ENCODE measurements at regions not wholly inside any gene's neighbourhood (a gene's known extent, or its start where the extent isn't known, plus 50 kb on each side); places are given as distances from the start of the nearest gene placed in this dataset.

- H3K4me3 ChIP-seq (ENCODE audit: control insufficient read depth in 1 of 7, extremely low read depth in 1 of 7, insufficient read depth in 4 of 7, low read depth in 2 of 7, low read length in 6 of 7), result no peak overlapping the region
- peaks cover 7 to 54% (median 14%) of the 10 kb centered on the region in 5 experiments for H3K27me3 ChIP-seq (replicated peaks in 2 of 5; ENCODE audit: control insufficient read depth in 4 of 5, insufficient read depth in 5 of 5, low read length in 4 of 5)
- peaks cover 0 to 12% (median 6%) of the 10 kb centered on the region in 5 experiments for H3K9me3 ChIP-seq (ENCODE audit: control extremely low read depth in 1 of 5, control insufficient read depth in 4 of 5, insufficient read depth in 2 of 5, low read depth in 1 of 5, low read length in 4 of 5)
- H3K27ac ChIP-seq (ENCODE audit: insufficient read depth in 1 of 2, low read depth in 1 of 2, low read length in 2 of 2, poor library complexity in 1 of 2, severe bottlenecking in 2 of 2), result no peak overlapping the region
- no CpG with 5 or more reads among the region's 3 CpGs for WGBS (ENCODE audit: insufficient coverage)
- H3K36me3 ChIP-seq (ENCODE audit: control insufficient read depth in 4 of 4, insufficient read depth in 4 of 4, low read length in 3 of 4), result no peaks in the 10 kb centered on the region
- DNase-seq, result no peak
- H3K4me1 ChIP-seq (ENCODE audit: control extremely low read depth in 1 of 4, control insufficient read depth in 4 of 4, insufficient read depth in 4 of 4, low read length in 3 of 4), result no peaks in the 10 kb centered on the region
- ChIA-PET CTCF (no interaction called here), POLR2A (no interaction called here)
These were observed 191.0 kb upstream of the S1PR3 start for GRCh38 chr9:88800329-88800682.

GRCh38 chr9:88801214-88801796 lies 190.0 kb upstream of the S1PR3 start:
- H3K27me3 ChIP-seq (replicated peaks in 2 of 5; ENCODE audit: control insufficient read depth in 4 of 5, insufficient read depth in 5 of 5, low read length in 4 of 5), result peaks cover 7 to 54% (median 14%) of the 10 kb centered on the region in 5 experiments
- H3K36me3 ChIP-seq (ENCODE audit: control insufficient read depth in 4 of 4, insufficient read depth in 4 of 4, low read length in 3 of 4), result no peaks in the 10 kb centered on the region
- H3K4me3 ChIP-seq (ENCODE audit: control insufficient read depth in 1 of 7, extremely low read depth in 1 of 7, insufficient read depth in 4 of 7, low read depth in 2 of 7, low read length in 6 of 7), result no peak overlapping the region
- H3K27ac ChIP-seq (ENCODE audit: insufficient read depth in 1 of 2, low read depth in 1 of 2, low read length in 2 of 2, poor library complexity in 1 of 2, severe bottlenecking in 2 of 2), result no peak overlapping the region
- ChIA-PET POLR2A (no interaction called here), CTCF (no interaction called here)
- H3K9me3 ChIP-seq (ENCODE audit: control extremely low read depth in 1 of 5, control insufficient read depth in 4 of 5, insufficient read depth in 2 of 5, low read depth in 1 of 5, low read length in 4 of 5), result peaks cover 0 to 10% (median 4%) of the 10 kb centered on the region in 5 experiments
- no peaks in the 10 kb centered on the region for H3K4me1 ChIP-seq (ENCODE audit: control extremely low read depth in 1 of 4, control insufficient read depth in 4 of 4, insufficient read depth in 4 of 4, low read length in 3 of 4)
- DNase-seq, result no peak
- WGBS (ENCODE audit: insufficient coverage), result 89% methylated on average over 1 of the region's 2 CpGs

- Histone ChIP-seq H3K36me3 (ENCODE audit: control insufficient read depth in 4 of 4, insufficient read depth in 4 of 4, low read length in 3 of 4) (no peaks in the 10 kb centered on the region), H3K4me3 (ENCODE audit: control insufficient read depth in 1 of 7, extremely low read depth in 1 of 7, insufficient read depth in 4 of 7, low read depth in 2 of 7, low read length in 6 of 7) (no peak overlapping the region), H3K9me3 (ENCODE audit: control extremely low read depth in 1 of 5, control insufficient read depth in 4 of 5, insufficient read depth in 2 of 5, low read depth in 1 of 5, low read length in 4 of 5) (peaks cover 0 to 8% (median 2%) of the 10 kb centered on the region in 5 experiments), H3K4me1 (ENCODE audit: control extremely low read depth in 1 of 4, control insufficient read depth in 4 of 4, insufficient read depth in 4 of 4, low read length in 3 of 4) (no peaks in the 10 kb centered on the region), H3K27me3 (replicated peaks in 2 of 5; ENCODE audit: control insufficient read depth in 4 of 5, insufficient read depth in 5 of 5, low read length in 4 of 5) (peaks cover 7 to 64% (median 17%) of the 10 kb centered on the region in 5 experiments), H3K27ac (ENCODE audit: insufficient read depth in 1 of 2, low read depth in 1 of 2, low read length in 2 of 2, poor library complexity in 1 of 2, severe bottlenecking in 2 of 2) (no peak overlapping the region)
- ChIA-PET POLR2A (no interaction called here), CTCF (interaction anchor here (1.0 kb wide), 1 partner anchor 66 kb away, joined by 3 read pairs; no protein-coding TSS in a partner anchor)
- DNase-seq, result no peak
- WGBS (ENCODE audit: insufficient coverage), result 98% methylated on average over 4 of the region's 5 CpGs
These were observed 188.7 kb upstream of the S1PR3 start for GRCh38 chr9:88802533-88802932.

GRCh38 chr9:88803546-88804253 lies 187.6 kb upstream of the S1PR3 start:
- H3K27ac ChIP-seq (ENCODE audit: insufficient read depth in 1 of 2, low read depth in 1 of 2, low read length in 2 of 2, poor library complexity in 1 of 2, severe bottlenecking in 2 of 2), result no peak overlapping the region
- no peaks in the 10 kb centered on the region for H3K4me1 ChIP-seq (ENCODE audit: control extremely low read depth in 1 of 4, control insufficient read depth in 4 of 4, insufficient read depth in 4 of 4, low read length in 3 of 4)
- peaks cover 0 to 4% (median 2%) of the 10 kb centered on the region in 5 experiments for H3K9me3 ChIP-seq (ENCODE audit: control extremely low read depth in 1 of 5, control insufficient read depth in 4 of 5, insufficient read depth in 2 of 5, low read depth in 1 of 5, low read length in 4 of 5)
- ChIA-PET CTCF (interaction anchor here (1.0 kb wide), 1 partner anchor 67 kb away, joined by 3 read pairs; no protein-coding TSS in a partner anchor), POLR2A (no interaction called here)
- no peaks in the 10 kb centered on the region for H3K36me3 ChIP-seq (ENCODE audit: control insufficient read depth in 4 of 4, insufficient read depth in 4 of 4, low read length in 3 of 4)
- no peak for DNase-seq
- H3K27me3 ChIP-seq (replicated peaks in 2 of 5; ENCODE audit: control insufficient read depth in 4 of 5, insufficient read depth in 5 of 5, low read length in 4 of 5), result peaks cover 7 to 70% (median 17%) of the 10 kb centered on the region in 5 experiments
- 82% methylated on average over 3 of the region's 4 CpGs for WGBS (ENCODE audit: insufficient coverage)
- H3K4me3 ChIP-seq (ENCODE audit: control insufficient read depth in 1 of 7, extremely low read depth in 1 of 7, insufficient read depth in 4 of 7, low read depth in 2 of 7, low read length in 6 of 7), result no peak overlapping the region

GRCh38 chr9:88804254-88804596 lies 187.0 kb upstream of the S1PR3 start:
- Histone ChIP-seq H3K4me3 (ENCODE audit: control insufficient read depth in 1 of 7, extremely low read depth in 1 of 7, insufficient read depth in 4 of 7, low read depth in 2 of 7, low read length in 6 of 7) (no peak overlapping the region), H3K4me1 (ENCODE audit: control extremely low read depth in 1 of 4, control insufficient read depth in 4 of 4, insufficient read depth in 4 of 4, low read length in 3 of 4) (no peaks in the 10 kb centered on the region), H3K27me3 (replicated peaks in 2 of 5; ENCODE audit: control insufficient read depth in 4 of 5, insufficient read depth in 5 of 5, low read length in 4 of 5) (peaks cover 7 to 75% (median 17%) of the 10 kb centered on the region in 5 experiments), H3K9me3 (ENCODE audit: control extremely low read depth in 1 of 5, control insufficient read depth in 4 of 5, insufficient read depth in 2 of 5, low read depth in 1 of 5, low read length in 4 of 5) (peaks cover 0 to 4% (median 2%) of the 10 kb centered on the region in 5 experiments), H3K27ac (ENCODE audit: insufficient read depth in 1 of 2, low read depth in 1 of 2, low read length in 2 of 2, poor library complexity in 1 of 2, severe bottlenecking in 2 of 2) (no peak overlapping the region), H3K36me3 (ENCODE audit: control insufficient read depth in 4 of 4, insufficient read depth in 4 of 4, low read length in 3 of 4) (no peaks in the 10 kb centered on the region)
- CTCF ChIA-PET, result no interaction called here
- no CpG with 5 or more reads among the region's 2 CpGs for WGBS (ENCODE audit: insufficient coverage)
- POLR2A ChIA-PET, result no interaction called here
- no peak for DNase-seq

- Histone ChIP-seq H3K9me3 (ENCODE audit: control extremely low read depth in 1 of 5, control insufficient read depth in 4 of 5, insufficient read depth in 2 of 5, low read depth in 1 of 5, low read length in 4 of 5) (peaks cover 0 to 4% (median 2%) of the 10 kb centered on the region in 5 experiments), H3K4me3 (ENCODE audit: control insufficient read depth in 1 of 7, extremely low read depth in 1 of 7, insufficient read depth in 4 of 7, low read depth in 2 of 7, low read length in 6 of 7) (no peak overlapping the region), H3K36me3 (ENCODE audit: control insufficient read depth in 4 of 4, insufficient read depth in 4 of 4, low read length in 3 of 4) (no peaks in the 10 kb centered on the region), H3K27ac (ENCODE audit: insufficient read depth in 1 of 2, low read depth in 1 of 2, low read length in 2 of 2, poor library complexity in 1 of 2, severe bottlenecking in 2 of 2) (no peak overlapping the region), H3K27me3 (replicated peaks in 2 of 5; ENCODE audit: control insufficient read depth in 4 of 5, insufficient read depth in 5 of 5, low read length in 4 of 5) (peaks cover 5 to 78% (median 19%) of the 10 kb centered on the region in 5 experiments), H3K4me1 (ENCODE audit: control extremely low read depth in 1 of 4, control insufficient read depth in 4 of 4, insufficient read depth in 4 of 4, low read length in 3 of 4) (no peaks in the 10 kb centered on the region)
- DNase-seq, result no peak
- ChIA-PET POLR2A (no interaction called here), CTCF (no interaction called here)
- WGBS (ENCODE audit: insufficient coverage), result 92% methylated on average over 6 of the region's 7 CpGs
These were observed 185.9 kb upstream of the S1PR3 start for GRCh38 chr9:88805217-88805943.

GRCh38 chr9:88807426-88807825 lies 183.8 kb upstream of the S1PR3 start:
- no peak for DNase-seq
- WGBS (ENCODE audit: insufficient coverage), result 98% methylated on average over 5 of the region's 5 CpGs
- H3K36me3 ChIP-seq (ENCODE audit: control insufficient read depth in 4 of 4, insufficient read depth in 4 of 4, low read length in 3 of 4), result no peaks in the 10 kb centered on the region

More at GRCh38 chr9:88807426-88807825, 183.8 kb upstream of the S1PR3 start:
- H3K4me3 ChIP-seq (ENCODE audit: control insufficient read depth in 1 of 7, extremely low read depth in 1 of 7, insufficient read depth in 4 of 7, low read depth in 2 of 7, low read length in 6 of 7), result no peak overlapping the region
- no peak overlapping the region for H3K27ac ChIP-seq (ENCODE audit: insufficient read depth in 1 of 2, low read depth in 1 of 2, low read length in 2 of 2, poor library complexity in 1 of 2, severe bottlenecking in 2 of 2)
- peaks cover 0 to 4% (median 2%) of the 10 kb centered on the region in 5 experiments for H3K9me3 ChIP-seq (ENCODE audit: control extremely low read depth in 1 of 5, control insufficient read depth in 4 of 5, insufficient read depth in 2 of 5, low read depth in 1 of 5, low read length in 4 of 5)
- H3K4me1 ChIP-seq (ENCODE audit: control extremely low read depth in 1 of 4, control insufficient read depth in 4 of 4, insufficient read depth in 4 of 4, low read length in 3 of 4), result no peaks in the 10 kb centered on the region
- ChIA-PET POLR2A (no interaction called here), CTCF (no interaction called here)
- peaks cover 5 to 77% (median 18%) of the 10 kb centered on the region in 5 experiments for H3K27me3 ChIP-seq (replicated peaks in 2 of 5; ENCODE audit: control insufficient read depth in 4 of 5, insufficient read depth in 5 of 5, low read length in 4 of 5)
